ENCODE measurements at regions not wholly inside any gene's neighbourhood (a gene's known extent, or its start where the extent isn't known, plus 50 kb on each side); places are given as distances from the start of the nearest gene placed in this dataset.

DNA sequence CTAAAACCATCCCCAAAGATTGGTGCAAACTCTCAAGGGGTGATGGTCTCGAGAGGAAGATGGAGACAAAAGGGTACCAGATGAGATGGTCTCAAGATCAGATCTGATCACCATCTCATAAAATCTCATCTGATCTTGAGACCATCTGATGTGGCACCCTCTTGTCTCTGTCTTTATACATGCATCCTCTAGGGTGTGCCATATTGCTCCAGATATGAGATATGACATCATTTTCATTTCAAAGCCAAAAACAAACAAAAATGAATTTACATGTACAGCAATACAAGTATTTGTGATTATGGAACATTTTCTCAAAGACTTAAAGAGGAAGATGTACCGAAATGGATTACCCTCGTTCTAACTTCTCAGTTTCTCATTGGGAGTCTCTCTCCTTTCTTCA, 787.2 kb downstream of the GALC start:
- no peaks in the 10 kb centered on the region for H3K4me1 Mint-ChIP-seq (ENCODE audit: low read depth)
- H3K27ac Mint-ChIP-seq = no peak overlapping the region
- H3K9me3 Mint-ChIP-seq (ENCODE audit: low read depth) = peaks cover 10% of the 10 kb centered on the region
- no peak overlapping the region for H3K4me3 Mint-ChIP-seq
- no peaks in the 10 kb centered on the region for H3K36me3 Mint-ChIP-seq
- H3K27me3 Mint-ChIP-seq = no peaks in the 10 kb centered on the region

GRCh38 chr14:87203346-87203745, 789.6 kb downstream of the GALC start:
- H3K4me1 Mint-ChIP-seq (ENCODE audit: low read depth) = no peaks in the 10 kb centered on the region
- H3K27me3 Mint-ChIP-seq = no peaks in the 10 kb centered on the region
- peaks cover 4% of the 10 kb centered on the region for H3K9me3 Mint-ChIP-seq (ENCODE audit: low read depth)
- no peaks in the 10 kb centered on the region for H3K36me3 Mint-ChIP-seq
- H3K27ac Mint-ChIP-seq = no peak overlapping the region
- no peak overlapping the region for H3K4me3 Mint-ChIP-seq

DNA sequence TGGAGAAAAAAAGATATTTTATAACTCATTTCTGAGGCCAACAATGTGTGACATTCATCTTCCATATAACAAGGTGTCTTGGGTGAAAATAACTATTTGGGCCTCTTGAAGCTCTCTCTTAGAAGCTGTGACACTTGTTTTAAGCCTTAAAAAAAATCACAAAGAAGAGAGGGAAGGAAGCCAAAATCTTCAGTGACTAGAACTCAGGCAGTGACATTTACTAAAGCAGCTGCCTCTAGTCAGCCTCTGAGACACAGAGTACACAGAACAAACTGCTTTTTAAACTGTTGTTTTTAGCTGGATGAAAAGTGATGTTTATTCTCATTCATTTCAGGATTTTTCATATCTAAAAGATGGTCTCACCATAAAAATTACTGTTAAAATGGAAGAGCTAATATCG, 793.6 kb downstream of the GALC start:
- Mint-ChIP-seq H3K4me1 (ENCODE audit: low read depth) (no peaks in the 10 kb centered on the region), H3K36me3 (no peaks in the 10 kb centered on the region), H3K27me3 (no peaks in the 10 kb centered on the region), H3K4me3 (no peak overlapping the region), H3K9me3 (ENCODE audit: low read depth) (peaks cover 13% of the 10 kb centered on the region), H3K27ac (no peak overlapping the region)

DNA sequence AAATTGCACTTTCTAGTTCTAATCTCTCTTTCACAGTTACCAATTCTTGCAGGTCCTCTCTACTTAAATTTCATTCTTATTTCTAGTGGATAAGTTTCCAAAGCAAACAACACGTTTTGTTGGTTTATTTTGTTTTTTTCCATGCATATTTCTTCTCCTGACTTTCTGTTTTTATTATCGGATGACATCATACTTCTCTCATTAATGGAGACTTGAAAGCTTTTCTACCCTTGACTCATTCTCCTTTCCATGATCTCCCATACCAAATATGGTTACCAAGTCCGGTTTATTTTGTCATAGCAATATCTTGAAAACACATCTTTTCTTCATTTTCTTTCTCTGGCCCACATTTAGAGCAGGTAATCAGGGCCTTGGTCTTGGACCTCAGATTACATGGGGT, 796.5 kb downstream of the GALC start:
- no peak overlapping the region for H3K27ac Mint-ChIP-seq
- H3K4me3 Mint-ChIP-seq = no peak overlapping the region
- no peaks in the 10 kb centered on the region for H3K4me1 Mint-ChIP-seq (ENCODE audit: low read depth)
- no peaks in the 10 kb centered on the region for H3K36me3 Mint-ChIP-seq
- H3K27me3 Mint-ChIP-seq = no peaks in the 10 kb centered on the region
- H3K9me3 Mint-ChIP-seq (ENCODE audit: low read depth) = peaks cover 20% of the 10 kb centered on the region

DNA sequence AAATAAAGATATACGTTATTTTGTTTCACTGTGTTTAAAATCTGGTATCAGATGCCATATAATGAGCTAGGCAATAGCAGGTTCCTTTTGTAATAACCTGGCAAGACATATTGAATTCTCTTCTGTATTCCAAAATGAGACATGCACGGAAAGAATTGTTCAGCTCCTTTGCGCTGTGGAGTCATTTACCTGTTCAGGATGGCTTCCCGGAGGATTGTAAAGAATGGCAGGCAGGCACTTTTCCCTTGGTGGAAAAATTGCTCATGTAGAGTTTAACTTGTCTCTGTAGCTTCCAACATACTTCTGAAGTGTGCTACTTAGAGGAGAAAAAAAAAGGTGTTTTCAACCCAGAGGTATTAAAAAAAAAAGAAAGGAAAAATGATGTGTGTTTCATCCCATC, 805.2 kb downstream of the GALC start:
- Mint-ChIP-seq H3K4me1 (ENCODE audit: low read depth) (no peaks in the 10 kb centered on the region), H3K36me3 (no peaks in the 10 kb centered on the region), H3K27me3 (no peaks in the 10 kb centered on the region), H3K4me3 (no peak overlapping the region), H3K27ac (no peak overlapping the region), H3K9me3 (ENCODE audit: low read depth) (peaks cover 12% of the 10 kb centered on the region)

- H3K4me3 Mint-ChIP-seq = no peak overlapping the region
- H3K27ac Mint-ChIP-seq = no peak overlapping the region
- H3K9me3 Mint-ChIP-seq (ENCODE audit: low read depth) = peaks cover 14% of the 10 kb centered on the region
- H3K36me3 Mint-ChIP-seq = no peaks in the 10 kb centered on the region
- H3K27me3 Mint-ChIP-seq = no peaks in the 10 kb centered on the region
- no peaks in the 10 kb centered on the region for H3K4me1 Mint-ChIP-seq (ENCODE audit: low read depth)
Measured at GRCh38 chr14:87186737-87187136, 806.2 kb downstream of the GALC start.

DNA sequence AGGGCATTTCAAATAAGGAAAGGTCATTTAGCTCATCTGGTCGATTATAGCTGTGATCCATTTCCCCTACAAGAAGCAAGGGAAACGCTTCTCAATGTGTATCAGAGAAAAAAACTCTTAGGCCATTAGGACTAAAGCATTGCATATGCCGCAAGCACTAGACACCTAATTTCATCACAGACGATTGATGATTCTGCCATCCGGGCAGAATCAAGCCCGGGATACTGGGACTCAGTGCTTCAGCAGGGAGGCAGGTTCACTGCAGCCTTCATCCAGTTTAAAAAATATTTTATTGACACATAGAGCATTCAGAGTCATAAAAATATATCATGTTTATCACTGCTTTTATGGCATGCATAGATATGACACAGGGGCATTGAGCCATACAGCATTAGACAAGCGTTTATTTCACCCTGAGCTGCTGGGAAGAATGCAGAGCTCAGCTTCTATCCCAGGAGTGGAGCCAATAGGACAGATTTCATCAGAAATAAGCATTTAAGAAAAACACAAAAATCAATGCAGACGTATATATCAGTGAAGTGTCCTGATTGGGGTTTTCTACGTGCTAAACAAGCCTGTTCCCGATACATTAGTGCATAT, 806.9 kb downstream of the GALC start:
- no peak overlapping the region for H3K4me3 Mint-ChIP-seq

GRCh38 chr14:87184180-87184579, 808.8 kb downstream of the GALC start:
- Mint-ChIP-seq H3K27me3 (no peaks in the 10 kb centered on the region), H3K9me3 (ENCODE audit: low read depth) (peaks cover 5% of the 10 kb centered on the region), H3K36me3 (no peaks in the 10 kb centered on the region), H3K4me3 (no peak overlapping the region), H3K27ac (no peak overlapping the region), H3K4me1 (ENCODE audit: low read depth) (no peaks in the 10 kb centered on the region)

More for the DNA sequence above, 806.9 kb downstream of the GALC start:
- Mint-ChIP-seq H3K27me3 (no peaks in the 10 kb centered on the region), H3K27ac (no peak overlapping the region), H3K9me3 (ENCODE audit: low read depth) (peaks cover 14% of the 10 kb centered on the region), H3K4me1 (ENCODE audit: low read depth) (no peaks in the 10 kb centered on the region), H3K36me3 (no peaks in the 10 kb centered on the region)

DNA sequence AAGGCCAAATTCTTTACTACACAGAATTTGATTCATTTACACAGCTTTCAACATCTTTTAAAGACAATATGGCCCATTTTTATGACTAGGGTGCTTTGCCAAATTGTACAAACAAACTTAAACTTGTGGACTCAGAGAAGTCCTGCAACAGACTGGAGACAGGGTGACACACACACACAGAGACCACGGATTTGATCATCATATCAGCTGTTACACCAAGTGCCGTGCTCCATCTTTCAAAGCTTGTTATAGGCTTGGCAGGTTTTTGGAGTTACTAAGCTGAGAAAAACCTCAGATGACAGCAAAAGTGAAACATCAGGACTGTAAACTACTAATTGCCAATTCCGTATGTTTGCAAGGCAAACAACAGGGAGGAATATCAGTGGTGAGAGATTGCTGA, 811.7 kb downstream of the GALC start:
- H3K27me3 Mint-ChIP-seq = no peaks in the 10 kb centered on the region
- no peaks in the 10 kb centered on the region for H3K36me3 Mint-ChIP-seq
- H3K4me1 Mint-ChIP-seq (ENCODE audit: low read depth) = no peaks in the 10 kb centered on the region
- H3K9me3 Mint-ChIP-seq (ENCODE audit: low read depth) = peaks cover 6% of the 10 kb centered on the region
- no peak overlapping the region for H3K4me3 Mint-ChIP-seq
- H3K27ac Mint-ChIP-seq = no peak overlapping the region

DNA sequence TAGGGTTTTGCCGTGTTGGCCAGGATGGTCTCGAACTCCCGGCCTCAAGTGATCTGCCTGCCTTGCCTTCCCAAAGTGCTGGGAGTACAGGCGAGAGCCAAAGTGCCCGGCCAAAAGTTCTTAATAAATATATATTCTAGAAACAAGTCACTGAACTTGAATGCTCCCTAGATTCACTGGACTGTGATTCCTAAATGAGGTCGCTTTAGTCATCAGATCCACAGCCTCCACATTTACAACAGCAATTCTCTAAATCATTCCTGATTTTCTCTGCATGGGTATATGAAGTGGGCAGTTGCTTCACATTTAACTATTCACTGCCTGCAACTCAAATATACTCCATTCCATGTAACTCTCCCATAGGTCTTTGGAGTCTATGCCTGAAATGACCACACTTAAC, 813.0 kb downstream of the GALC start:
- Mint-ChIP-seq H3K36me3 (no peaks in the 10 kb centered on the region), H3K27ac (no peak overlapping the region), H3K27me3 (no peaks in the 10 kb centered on the region), H3K4me1 (ENCODE audit: low read depth) (no peaks in the 10 kb centered on the region), H3K4me3 (no peak overlapping the region), H3K9me3 (ENCODE audit: low read depth) (peaks cover 13% of the 10 kb centered on the region)

- H3K4me3 Mint-ChIP-seq = no peak overlapping the region
- H3K4me1 Mint-ChIP-seq (ENCODE audit: low read depth) = no peaks in the 10 kb centered on the region
Measured at GRCh38 chr14:87178277-87178676, 814.7 kb downstream of the GALC start.

DNA sequence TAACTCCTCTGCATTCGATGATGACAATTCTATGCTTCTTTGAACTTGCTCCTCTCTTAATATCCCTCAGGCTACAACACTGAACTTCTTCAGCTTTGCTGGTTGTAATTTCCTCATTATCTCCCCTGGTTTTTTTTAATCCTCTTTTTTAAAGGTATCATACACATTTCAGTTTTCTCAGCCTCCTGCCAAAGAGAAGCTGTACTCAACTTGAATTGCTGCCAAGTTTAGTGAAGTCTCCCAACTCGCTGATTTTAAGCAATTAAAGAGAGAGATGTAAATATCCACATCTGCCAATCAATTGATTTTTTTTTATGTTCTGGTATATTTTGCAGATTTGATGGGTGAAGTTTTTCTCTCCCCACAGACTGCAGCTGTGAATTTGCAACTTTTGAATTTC, 817.8 kb downstream of the GALC start:
- H3K27ac Mint-ChIP-seq = no peak overlapping the region

More at GRCh38 chr14:87178277-87178676, 814.7 kb downstream of the GALC start:
- Mint-ChIP-seq H3K36me3 (no peaks in the 10 kb centered on the region), H3K27ac (no peak overlapping the region), H3K9me3 (ENCODE audit: low read depth) (peaks cover 13% of the 10 kb centered on the region), H3K27me3 (no peaks in the 10 kb centered on the region)

GRCh38 chr14:87171141-87171540, 821.8 kb downstream of the GALC start:
- Mint-ChIP-seq H3K27me3 (no peaks in the 10 kb centered on the region), H3K9me3 (ENCODE audit: low read depth) (peaks cover 10% of the 10 kb centered on the region), H3K4me3 (no peak overlapping the region), H3K36me3 (no peaks in the 10 kb centered on the region), H3K27ac (no peak overlapping the region), H3K4me1 (ENCODE audit: low read depth) (no peaks in the 10 kb centered on the region)

More for the DNA sequence above, 817.8 kb downstream of the GALC start:
- no peaks in the 10 kb centered on the region for H3K27me3 Mint-ChIP-seq
- H3K4me1 Mint-ChIP-seq (ENCODE audit: low read depth) = no peaks in the 10 kb centered on the region
- H3K9me3 Mint-ChIP-seq (ENCODE audit: low read depth) = peaks cover 12% of the 10 kb centered on the region
- no peak overlapping the region for H3K4me3 Mint-ChIP-seq
- H3K36me3 Mint-ChIP-seq = no peaks in the 10 kb centered on the region

DNA sequence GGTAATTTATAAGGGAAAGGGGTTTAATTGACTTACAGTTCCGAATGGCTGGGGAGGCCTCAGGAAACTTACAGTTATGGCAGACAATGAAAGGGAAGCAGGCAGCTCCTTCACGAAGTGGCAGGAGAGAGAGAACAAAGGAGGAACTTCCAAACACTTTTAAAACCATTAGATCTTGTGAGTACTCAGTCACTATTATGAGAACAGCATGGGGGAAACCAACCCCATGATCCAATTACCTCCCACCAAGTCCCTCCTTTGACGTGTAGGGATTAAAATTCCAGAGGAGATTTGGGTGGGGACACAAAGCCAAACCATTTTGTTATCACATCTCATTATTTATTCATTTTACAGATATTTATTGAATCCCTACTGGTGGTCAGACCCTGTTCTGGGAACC, 822.8 kb downstream of the GALC start:
- no peaks in the 10 kb centered on the region for H3K27me3 Mint-ChIP-seq
- H3K4me1 Mint-ChIP-seq (ENCODE audit: low read depth) = no peaks in the 10 kb centered on the region
- no peak overlapping the region for H3K27ac Mint-ChIP-seq
- H3K9me3 Mint-ChIP-seq (ENCODE audit: low read depth) = peaks cover 5% of the 10 kb centered on the region
- no peaks in the 10 kb centered on the region for H3K36me3 Mint-ChIP-seq
- H3K4me3 Mint-ChIP-seq = no peak overlapping the region

GRCh38 chr14:87169362-87169761, 823.6 kb downstream of the GALC start:
- H3K4me3 Mint-ChIP-seq = no peak overlapping the region
- H3K9me3 Mint-ChIP-seq (ENCODE audit: low read depth) = peaks cover 5% of the 10 kb centered on the region
- no peak overlapping the region for H3K27ac Mint-ChIP-seq
- no peaks in the 10 kb centered on the region for H3K36me3 Mint-ChIP-seq
- H3K27me3 Mint-ChIP-seq = no peaks in the 10 kb centered on the region
- no peaks in the 10 kb centered on the region for H3K4me1 Mint-ChIP-seq (ENCODE audit: low read depth)

- no peak overlapping the region for H3K27ac Mint-ChIP-seq
- no peaks in the 10 kb centered on the region for H3K36me3 Mint-ChIP-seq
- H3K4me1 Mint-ChIP-seq (ENCODE audit: low read depth) = no peaks in the 10 kb centered on the region
- no peaks in the 10 kb centered on the region for H3K27me3 Mint-ChIP-seq
- no peaks in the 10 kb centered on the region for H3K9me3 Mint-ChIP-seq (ENCODE audit: low read depth)
- no peak overlapping the region for H3K4me3 Mint-ChIP-seq
Measured at GRCh38 chr14:87161502-87161901, 831.5 kb downstream of the GALC start.
